ENCODE measurements at regions not wholly inside any gene's neighbourhood (a gene's known extent, or its start where the extent isn't known, plus 50 kb on each side); places are given as distances from the start of the nearest gene placed in this dataset.
"Not testable (repeated sequence)": the region's sequence is repeated elsewhere in the genome, so short reads cannot be mapped to it uniquely, and the experiment has no call there.

GRCh38 chrX:39068634-39069033, 267.4 kb downstream of the MID1IP1 start:
- intact Hi-C loops (cut with DNase I) = loop anchor here (10.0 kb wide), 1 partner anchor 64 kb away; no protein-coding TSS in a partner anchor
- not testable (repeated sequence) for DNase-seq (ENCODE audit: low spot score)

GRCh38 chrX:39070009-39070408, 268.8 kb downstream of the MID1IP1 start:
- intact Hi-C loops (cut with DNase I) = no loop called here
- DNase-seq (ENCODE audit: low spot score) = no peak

GRCh38 chrX:39073131-39073530, 271.9 kb downstream of the MID1IP1 start:
- DNase-seq (ENCODE audit: low spot score) = no peak
- intact Hi-C loops (cut with DNase I) = no loop called here

GRCh38 chrX:39096599-39096998, 295.3 kb downstream of the MID1IP1 start:
- intact Hi-C loops (cut with DNase I) = no loop called here
- DNase-seq (ENCODE audit: low spot score) = no peak

GRCh38 chrX:39104745-39105144, 303.5 kb downstream of the MID1IP1 start:
- no peak for DNase-seq (ENCODE audit: low spot score)
- intact Hi-C loops (cut with DNase I) = no loop called here

GRCh38 chrX:39112143-39112542, 310.9 kb downstream of the MID1IP1 start:
- intact Hi-C loops (cut with DNase I) = no loop called here
- DNase-seq (ENCODE audit: low spot score) = no peak

- intact Hi-C loops (cut with DNase I) = no loop called here
- no peak for DNase-seq (ENCODE audit: low spot score)
Measured at GRCh38 chrX:39115166-39115565, 313.9 kb downstream of the MID1IP1 start.

GRCh38 chrX:39117101-39117500, 315.8 kb downstream of the MID1IP1 start:
- no peak for DNase-seq (ENCODE audit: low spot score)
- intact Hi-C loops (cut with DNase I) = no loop called here

- intact Hi-C loops (cut with DNase I) = no loop called here
- DNase-seq (ENCODE audit: low spot score) = no peak
Measured at GRCh38 chrX:39121903-39122302, 320.6 kb downstream of the MID1IP1 start.

GRCh38 chrX:39125834-39126233, 324.6 kb downstream of the MID1IP1 start:
- intact Hi-C loops (cut with DNase I) = no loop called here

GRCh38 chrX:39133971-39134370, 332.7 kb downstream of the MID1IP1 start:
- DNase-seq (ENCODE audit: low spot score) = no peak
- intact Hi-C loops (cut with DNase I) = no loop called here

More at GRCh38 chrX:39125834-39126233, 324.6 kb downstream of the MID1IP1 start:
- no peak for DNase-seq (ENCODE audit: low spot score)

- intact Hi-C loops (cut with DNase I) = no loop called here
- DNase-seq (ENCODE audit: low spot score) = no peak
Measured at GRCh38 chrX:39137363-39137954, 336.2 kb downstream of the MID1IP1 start.

GRCh38 chrX:39140581-39140980, 339.3 kb downstream of the MID1IP1 start:
- DNase-seq (ENCODE audit: low spot score) = no peak
- intact Hi-C loops (cut with DNase I) = no loop called here

- intact Hi-C loops (cut with DNase I) = no loop called here
- DNase-seq (ENCODE audit: low spot score) = no peak
Measured at GRCh38 chrX:39144323-39144722, 343.1 kb downstream of the MID1IP1 start.

GRCh38 chrX:39144956-39145355, 343.7 kb downstream of the MID1IP1 start:
- intact Hi-C loops (cut with DNase I) = no loop called here
- DNase-seq (ENCODE audit: low spot score) = no peak

- intact Hi-C loops (cut with DNase I) = no loop called here
Measured at GRCh38 chrX:39145859-39146258, 344.6 kb downstream of the MID1IP1 start.

GRCh38 chrX:39149761-39150160, 348.5 kb downstream of the MID1IP1 start:
- intact Hi-C loops (cut with DNase I) = loop anchor here (5.0 to 10.0 kb wide), 2 partner anchors 345 to 382 kb away; partner anchors contain the start of gene MID1IP1
- DNase-seq (ENCODE audit: low spot score) = no peak

More at GRCh38 chrX:39145859-39146258, 344.6 kb downstream of the MID1IP1 start:
- DNase-seq (ENCODE audit: low spot score) = no peak

- intact Hi-C loops (cut with DNase I) = loop anchor here (5.0 to 10.0 kb wide), 2 partner anchors 345 to 383 kb away; partner anchors contain the start of gene MID1IP1
- DNase-seq (ENCODE audit: low spot score) = no peak
Measured at GRCh38 chrX:39150220-39150619, 349.0 kb downstream of the MID1IP1 start.

- no peak for DNase-seq (ENCODE audit: low spot score)
- intact Hi-C loops (cut with DNase I) = loop anchor here (5.0 to 10.0 kb wide), 2 partner anchors 346 to 383 kb away; partner anchors contain the start of gene MID1IP1
Measured at GRCh38 chrX:39150621-39151020, 349.4 kb downstream of the MID1IP1 start.

- intact Hi-C loops (cut with DNase I) = loop anchor here (5.0 to 10.0 kb wide), 2 partner anchors 347 to 385 kb away; partner anchors contain the start of gene MID1IP1
Measured at GRCh38 chrX:39152106-39152649, 350.9 kb downstream of the MID1IP1 start.

GRCh38 chrX:39156051-39156450, 354.8 kb downstream of the MID1IP1 start:
- intact Hi-C loops (cut with DNase I) = loop anchor here (10.0 kb wide), 1 partner anchor 351 kb away; the partner anchor contains the start of gene MID1IP1

More at GRCh38 chrX:39152106-39152649, 350.9 kb downstream of the MID1IP1 start:
- DNase-seq (ENCODE audit: low spot score) = no peak

More at GRCh38 chrX:39156051-39156450, 354.8 kb downstream of the MID1IP1 start:
- DNase-seq (ENCODE audit: low spot score) = no peak

Data from cardiac septum (tissue), 1 donor.